DMS 273 treated with DMSO at 0.1 percent for 48 hours (cell line): ENCODE measurements at regions not wholly inside any gene's neighbourhood (a gene's known extent, or its start where the extent isn't known, plus 50 kb on each side); places are given as distances from the start of the nearest gene placed in this dataset.
"Not testable (repeated sequence)": the region's sequence is repeated elsewhere in the genome, so short reads cannot be mapped to it uniquely, and the experiment has no call there.

ENCODE experiments used
- DNase-seq: peaks from one replicate; lab custom pipeline; 2025; lab: John Stamatoyannopoulos, UW

GRCh38 chr20:19897891-19898290 lies 119.3 kb upstream of the NAA20 start:
- DNase-seq, result no peak

- no peak for DNase-seq
Measured at GRCh38 chr20:19901226-19901625, 115.9 kb upstream of the NAA20 start.

- DNase-seq, result no peak
Measured at GRCh38 chr20:19903168-19903811, 113.9 kb upstream of the NAA20 start.

- no peak for DNase-seq
Measured at GRCh38 chr20:19907326-19908056, 109.7 kb upstream of the NAA20 start.

- no peak for DNase-seq
Measured at GRCh38 chr20:19908576-19908975, 108.6 kb upstream of the NAA20 start.

- no peak for DNase-seq
Measured at GRCh38 chr20:19909725-19910124, 107.4 kb upstream of the NAA20 start.

- no peak for DNase-seq
Measured at GRCh38 chr20:19911810-19912382, 105.3 kb upstream of the NAA20 start.

- DNase-seq, result no peak
Measured at GRCh38 chr20:19913349-19913748, 103.8 kb upstream of the NAA20 start.

- DNase-seq, result no peak
Measured at GRCh38 chr20:19913927-19914614, 103.1 kb upstream of the NAA20 start.

- DNase-seq, result no peak
Measured at GRCh38 chr20:19915111-19915798, 101.9 kb upstream of the NAA20 start.

GRCh38 chr20:19916531-19917485 lies 100.4 kb upstream of the NAA20 start:
- DNase-seq, result peak; percentile 26

- peak; percentile 53 for DNase-seq
Measured at GRCh38 chr20:19918965-19919329, 98.2 kb upstream of the NAA20 start.

GRCh38 chr20:19920381-19921138 lies 96.6 kb upstream of the NAA20 start:
- DNase-seq, result no peak

GRCh38 chr20:19921284-19921793 lies 95.8 kb upstream of the NAA20 start:
- no peak for DNase-seq

- DNase-seq, result not testable (repeated sequence)
Measured at GRCh38 chr20:19921829-19922228, 95.3 kb upstream of the NAA20 start.

GRCh38 chr20:19922716-19923115 lies 94.4 kb upstream of the NAA20 start:
- DNase-seq, result no peak

- DNase-seq, result no peak
Measured at GRCh38 chr20:19923762-19924161, 93.4 kb upstream of the NAA20 start.

- DNase-seq, result no peak
Measured at GRCh38 chr20:19924255-19924654, 92.9 kb upstream of the NAA20 start.

GRCh38 chr20:19926591-19926990 lies 90.6 kb upstream of the NAA20 start:
- no peak for DNase-seq
